Peyer's patch (tissue), 4 donors: ENCODE measurements at regions not wholly inside any gene's neighbourhood (a gene's known extent, or its start where the extent isn't known, plus 50 kb on each side); places are given as distances from the start of the nearest gene placed in this dataset.

Experiments used
- POLR2A ChIP-seq, 2 donors: fragments of 450-650 bp; IDR thresholded peaks; one replicate each; pipeline ENCODE4 v1.5.1; 2017; ENCODE audit warnings: antibody characterized with exemption in 2 of 2, mild to moderate bottlenecking in 2 of 2, moderate library complexity in 2 of 2
- TF ChIP-seq, protein P1 (sequence below), 6 experiments: fragments of 450-650 bp in 4 of 6; fragments of 200-600 bp in 2 of 6; sonication (generic) in 1 of 6; IDR thresholded peaks; one replicate each; pipeline ENCODE4 v1.5.1; 2017 to 2019; ENCODE audit warnings: antibody characterized with exemption in 6 of 6, mild to moderate bottlenecking in 3 of 6, moderate library complexity in 1 of 6

DNA sequence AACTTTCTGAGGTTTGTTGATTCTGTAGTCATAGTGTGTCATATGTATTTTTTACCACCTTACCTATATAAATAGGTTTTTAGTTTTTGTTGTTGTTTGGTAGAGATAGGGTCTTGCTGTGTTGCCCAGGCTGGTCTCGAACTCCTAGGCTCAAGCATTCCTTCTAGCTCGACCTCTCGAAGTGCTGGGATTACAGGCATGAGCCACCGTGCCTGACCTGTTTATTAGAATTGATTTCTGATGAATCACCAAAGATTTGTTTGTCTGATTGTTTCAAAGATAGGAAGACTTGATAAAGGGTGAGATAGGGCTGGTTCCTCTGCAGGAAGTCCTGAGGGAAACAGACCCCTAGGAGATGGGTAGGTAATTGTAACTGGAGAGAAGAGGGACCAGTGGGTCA, 481.6 kb downstream of the PCNX1 start:
- TF ChIP-seq, protein P1, sequence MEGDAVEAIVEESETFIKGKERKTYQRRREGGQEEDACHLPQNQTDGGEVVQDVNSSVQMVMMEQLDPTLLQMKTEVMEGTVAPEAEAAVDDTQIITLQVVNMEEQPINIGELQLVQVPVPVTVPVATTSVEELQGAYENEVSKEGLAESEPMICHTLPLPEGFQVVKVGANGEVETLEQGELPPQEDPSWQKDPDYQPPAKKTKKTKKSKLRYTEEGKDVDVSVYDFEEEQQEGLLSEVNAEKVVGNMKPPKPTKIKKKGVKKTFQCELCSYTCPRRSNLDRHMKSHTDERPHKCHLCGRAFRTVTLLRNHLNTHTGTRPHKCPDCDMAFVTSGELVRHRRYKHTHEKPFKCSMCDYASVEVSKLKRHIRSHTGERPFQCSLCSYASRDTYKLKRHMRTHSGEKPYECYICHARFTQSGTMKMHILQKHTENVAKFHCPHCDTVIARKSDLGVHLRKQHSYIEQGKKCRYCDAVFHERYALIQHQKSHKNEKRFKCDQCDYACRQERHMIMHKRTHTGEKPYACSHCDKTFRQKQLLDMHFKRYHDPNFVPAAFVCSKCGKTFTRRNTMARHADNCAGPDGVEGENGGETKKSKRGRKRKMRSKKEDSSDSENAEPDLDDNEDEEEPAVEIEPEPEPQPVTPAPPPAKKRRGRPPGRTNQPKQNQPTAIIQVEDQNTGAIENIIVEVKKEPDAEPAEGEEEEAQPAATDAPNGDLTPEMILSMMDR (IDR thresholded peaks at IDR 0.05): no peak
- no peak for TF ChIP-seq POLR2A (IDR thresholded peaks at IDR 0.05)
